GM13977 (cell line): ENCODE measurements at regions not wholly inside any gene's neighbourhood (a gene's known extent, or its start where the extent isn't known, plus 50 kb on each side); places are given as distances from the start of the nearest gene placed in this dataset.

Source experiments
- DNase-seq: peaks from one replicate; pipeline ENCODE4 v3.0.0; 2012; ENCODE audit warnings: low spot score
- in situ Hi-C: fragments of 300-500 bp; cut with MboI; formaldehyde crosslinking; loops from one replicate; pipeline ENCODE4 v1.12.0; 2022; ENCODE audit warnings: low sequenced_read_pairs, low pct_unique_long_range_greater_than_20kb, mixed read lengths, inconsistent platforms; ENCODE audit not compliant: unreplicated experiment
- TF ChIP-seq, protein P1 (sequence below): IDR thresholded peaks from 2 replicates; pipeline ENCODE4 v1.5.1; 2012; ENCODE audit warnings: mild to moderate bottlenecking, control low read depth; ENCODE audit not compliant: insufficient read depth; ENCODE audit errors: extremely low read depth, missing control alignments

DNA sequence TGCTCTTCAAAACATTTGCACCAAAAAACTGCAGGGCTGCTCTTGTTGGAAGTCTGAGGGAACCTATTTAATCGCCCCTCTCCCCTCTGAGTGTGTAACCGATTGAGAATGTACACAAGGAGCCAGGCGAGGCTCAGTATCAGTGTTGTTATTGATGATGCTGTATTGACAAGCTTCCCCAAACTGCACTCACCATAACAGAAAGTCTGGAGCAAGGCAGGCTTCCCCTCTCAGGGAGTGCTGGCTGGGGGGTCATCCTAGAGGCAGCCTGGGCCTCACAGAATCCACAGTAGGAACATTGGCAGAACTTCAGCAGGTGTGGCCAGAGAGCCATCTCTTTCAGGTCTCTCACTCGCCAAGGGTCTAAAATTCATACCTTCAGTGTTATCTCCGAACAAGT, 58.1 kb upstream of the TUNAR start:
- DNase-seq = no peak
- TF ChIP-seq, protein P1, sequence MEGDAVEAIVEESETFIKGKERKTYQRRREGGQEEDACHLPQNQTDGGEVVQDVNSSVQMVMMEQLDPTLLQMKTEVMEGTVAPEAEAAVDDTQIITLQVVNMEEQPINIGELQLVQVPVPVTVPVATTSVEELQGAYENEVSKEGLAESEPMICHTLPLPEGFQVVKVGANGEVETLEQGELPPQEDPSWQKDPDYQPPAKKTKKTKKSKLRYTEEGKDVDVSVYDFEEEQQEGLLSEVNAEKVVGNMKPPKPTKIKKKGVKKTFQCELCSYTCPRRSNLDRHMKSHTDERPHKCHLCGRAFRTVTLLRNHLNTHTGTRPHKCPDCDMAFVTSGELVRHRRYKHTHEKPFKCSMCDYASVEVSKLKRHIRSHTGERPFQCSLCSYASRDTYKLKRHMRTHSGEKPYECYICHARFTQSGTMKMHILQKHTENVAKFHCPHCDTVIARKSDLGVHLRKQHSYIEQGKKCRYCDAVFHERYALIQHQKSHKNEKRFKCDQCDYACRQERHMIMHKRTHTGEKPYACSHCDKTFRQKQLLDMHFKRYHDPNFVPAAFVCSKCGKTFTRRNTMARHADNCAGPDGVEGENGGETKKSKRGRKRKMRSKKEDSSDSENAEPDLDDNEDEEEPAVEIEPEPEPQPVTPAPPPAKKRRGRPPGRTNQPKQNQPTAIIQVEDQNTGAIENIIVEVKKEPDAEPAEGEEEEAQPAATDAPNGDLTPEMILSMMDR = no peak
- in situ Hi-C loops = no loop called here

DNA sequence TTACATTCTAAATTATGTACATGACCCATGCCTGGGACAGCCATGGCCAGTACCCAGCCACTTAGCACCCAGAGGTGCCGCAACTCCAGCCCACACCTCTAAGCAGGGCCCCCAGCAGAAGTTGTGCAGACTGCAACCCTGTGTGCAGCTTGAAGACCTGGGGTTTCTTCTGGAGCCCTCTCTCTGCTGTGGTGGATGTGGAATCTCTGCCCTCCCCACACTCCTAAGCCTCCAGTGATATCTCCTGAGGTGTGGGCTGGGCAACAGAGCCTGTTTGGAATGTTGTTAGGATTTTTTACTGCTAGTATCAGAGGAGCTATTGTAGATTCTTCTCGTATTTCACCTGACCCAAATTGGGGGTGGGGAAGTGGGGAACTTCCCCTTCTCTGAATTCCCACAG, 59.4 kb upstream of the TUNAR start:
- TF ChIP-seq, protein P1 = no peak
- no peak for DNase-seq
- in situ Hi-C loops = no loop called here

DNA sequence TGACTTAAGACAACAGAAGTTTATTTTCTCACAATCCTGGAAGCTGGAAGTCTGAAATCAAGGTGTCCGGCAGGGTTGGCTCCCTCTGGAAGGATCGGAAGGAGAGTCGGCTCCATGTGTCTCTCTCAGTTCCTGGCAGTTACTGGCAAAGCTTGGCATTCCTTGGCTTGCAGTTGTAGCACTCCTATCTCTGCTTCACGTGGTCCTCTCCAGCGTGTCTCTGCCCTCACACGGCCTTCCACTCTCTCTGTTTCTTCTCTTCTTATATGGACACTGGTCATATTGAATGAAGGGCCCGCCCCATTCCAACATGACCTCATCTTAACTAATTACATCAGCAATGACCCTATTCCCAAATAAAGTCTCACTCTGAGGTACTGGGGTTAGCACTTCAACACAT, 60.1 kb upstream of the TUNAR start:
- in situ Hi-C loops = no loop called here
- TF ChIP-seq, protein P1 = no peak
- no peak for DNase-seq

DNA sequence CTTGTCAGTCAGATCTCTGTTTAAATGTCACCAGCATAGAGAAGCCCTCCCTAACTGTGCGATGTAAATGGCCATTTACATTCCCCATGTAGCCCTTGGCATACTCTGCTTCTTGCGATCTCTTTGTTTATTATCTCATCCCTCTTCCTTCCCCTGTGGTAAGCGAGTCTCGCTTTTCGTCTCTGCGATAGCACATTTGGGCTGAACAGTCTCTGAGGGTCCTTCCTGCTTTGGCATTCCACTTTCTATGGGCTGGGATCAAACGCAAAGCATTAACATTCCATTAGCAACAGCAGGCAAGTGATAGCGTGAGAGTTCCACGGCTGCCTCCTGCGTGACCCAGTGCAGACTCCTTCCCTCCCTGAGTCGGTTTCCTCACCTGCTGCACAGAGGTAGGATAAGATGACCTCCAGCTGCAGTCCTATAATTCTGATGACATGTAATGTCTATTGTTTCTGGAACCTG, 61.4 kb upstream of the TUNAR start:
- in situ Hi-C loops = no loop called here
- no peak for DNase-seq
- TF ChIP-seq, protein P1 = no peak

DNA sequence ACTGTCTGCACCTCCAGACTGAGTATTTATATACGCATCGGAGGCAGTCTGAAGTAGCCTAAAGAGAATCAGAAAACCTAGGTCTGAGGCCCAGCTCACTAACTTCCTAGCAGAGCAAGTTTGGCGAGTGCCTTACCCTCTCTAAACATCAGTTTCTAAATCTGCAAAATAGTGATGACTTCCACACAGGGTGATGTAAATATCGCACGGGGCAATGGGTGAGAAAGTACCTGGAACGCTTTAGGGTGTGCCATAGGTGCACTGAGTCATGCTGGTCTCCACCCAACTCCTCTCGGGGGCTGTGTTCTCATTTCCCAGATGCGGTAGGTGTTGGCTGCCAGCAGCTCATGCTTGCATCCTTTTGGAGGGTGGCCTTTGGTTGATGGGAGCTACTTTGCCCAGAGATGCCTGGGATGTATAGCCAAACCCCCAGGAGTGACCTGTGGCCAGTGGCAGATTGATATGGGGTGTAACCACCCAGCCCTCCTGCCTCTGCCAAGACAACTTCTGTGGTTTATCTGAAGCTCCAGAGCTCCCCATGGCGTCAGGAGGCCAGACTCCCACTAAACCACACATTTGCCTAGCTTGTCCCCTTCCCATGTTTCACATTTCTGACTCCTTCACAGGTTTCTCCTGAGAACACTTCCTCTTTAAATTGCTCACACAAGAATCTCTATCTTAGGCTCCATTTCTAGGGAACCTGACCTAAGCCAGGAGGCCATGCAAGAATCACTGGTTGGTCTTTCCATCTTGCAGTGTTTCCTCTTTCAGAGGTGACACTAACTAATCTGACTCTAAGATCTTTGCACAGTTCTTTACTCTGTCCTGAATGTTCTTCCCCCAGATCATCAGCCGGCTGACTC, 62.0 kb upstream of the TUNAR start:
- in situ Hi-C loops = no loop called here
- TF ChIP-seq, protein P1 = no peak
- no peak for DNase-seq

DNA sequence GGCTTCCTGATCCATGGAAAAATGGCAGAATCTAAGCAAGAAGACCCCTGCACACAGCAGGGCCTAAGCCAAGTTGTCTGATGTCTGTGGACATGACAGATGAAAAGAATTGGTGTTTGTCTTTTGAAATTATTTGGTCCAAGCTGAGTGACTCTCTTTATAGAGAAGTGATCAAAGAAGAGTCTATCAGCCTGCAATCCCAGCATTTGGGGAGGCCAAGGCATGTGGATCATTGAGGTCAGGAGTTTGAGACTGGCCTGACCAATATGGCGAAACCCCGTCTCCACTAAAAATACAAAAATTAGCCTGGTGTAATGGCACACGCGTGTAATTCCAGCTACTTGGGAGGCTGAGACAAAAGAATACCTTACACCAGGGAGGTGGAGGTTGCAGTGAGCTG, 64.8 kb upstream of the TUNAR start:
- in situ Hi-C loops = no loop called here
- TF ChIP-seq, protein P1 = no peak
- no peak for DNase-seq

DNA sequence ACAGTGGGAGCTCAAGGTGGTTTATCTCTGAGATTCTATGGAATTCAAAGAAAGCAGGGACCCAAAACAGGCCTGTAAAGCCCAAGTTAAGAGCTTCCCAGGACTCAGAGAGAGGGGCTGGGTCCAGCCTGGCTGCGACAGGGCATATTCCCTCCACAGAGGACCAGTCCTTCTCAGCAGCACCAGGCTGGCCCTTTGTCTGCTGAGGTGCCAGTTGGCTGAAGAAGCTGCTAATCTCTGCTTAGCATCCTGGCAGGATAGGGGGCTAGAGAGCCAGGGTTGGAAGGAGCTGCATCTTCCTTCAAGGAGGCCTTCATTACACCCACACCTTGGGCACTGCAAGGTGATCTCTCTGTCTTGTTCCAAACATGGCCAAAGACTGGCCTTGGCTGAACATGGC, 68.3 kb upstream of the TUNAR start:
- in situ Hi-C loops = no loop called here
- no peak for DNase-seq
- TF ChIP-seq, protein P1 = no peak
